GM18508 (cell line): ENCODE measurements at regions not wholly inside any gene's neighbourhood (a gene's known extent, or its start where the extent isn't known, plus 50 kb on each side); places are given as distances from the start of the nearest gene placed in this dataset.
"Not testable (repeated sequence)": the region's sequence is repeated elsewhere in the genome, so short reads cannot be mapped to it uniquely, and the experiment has no call there.

Experiments used
- ATAC-seq: cut with Tn5 transposase; IDR thresholded peaks from one replicate; pipeline ENCODE4 v1.9.1; 2021; ENCODE audit warnings: moderate number of reproducible peaks; ENCODE audit not compliant: insufficient read depth, unreplicated experiment

- ATAC-seq, result not testable (repeated sequence)
These were observed 240.1 kb downstream of the ZNF92 start for GRCh38 chr7:65613644-65614289.

- not testable (repeated sequence) for ATAC-seq
These were observed 242.5 kb downstream of the ZNF92 start for GRCh38 chr7:65616111-65616510.

- ATAC-seq, result not testable (repeated sequence)
These were observed 246.6 kb downstream of the ZNF92 start for GRCh38 chr7:65620216-65620615.

- ATAC-seq, result not testable (repeated sequence)
These were observed 248.0 kb downstream of the ZNF92 start for GRCh38 chr7:65621580-65622201.

- not testable (repeated sequence) for ATAC-seq
These were observed 241.6 kb upstream of the VKORC1L1 start for GRCh38 chr7:65631236-65631635.

- ATAC-seq, result not testable (repeated sequence)
These were observed 239.1 kb upstream of the VKORC1L1 start for GRCh38 chr7:65633587-65634404.

- ATAC-seq, result not testable (repeated sequence)
These were observed 234.0 kb upstream of the VKORC1L1 start for GRCh38 chr7:65638918-65639317.

GRCh38 chr7:65639717-65640116 lies 233.2 kb upstream of the VKORC1L1 start:
- not testable (repeated sequence) for ATAC-seq

GRCh38 chr7:65643498-65643897 lies 229.4 kb upstream of the VKORC1L1 start:
- ATAC-seq, result not testable (repeated sequence)

GRCh38 chr7:65647153-65647964 lies 225.5 kb upstream of the VKORC1L1 start:
- not testable (repeated sequence) for ATAC-seq

GRCh38 chr7:65651174-65651573 lies 221.7 kb upstream of the VKORC1L1 start:
- not testable (repeated sequence) for ATAC-seq

GRCh38 chr7:65651826-65652592 lies 220.9 kb upstream of the VKORC1L1 start:
- not testable (repeated sequence) for ATAC-seq

GRCh38 chr7:65652669-65653068 lies 220.2 kb upstream of the VKORC1L1 start:
- ATAC-seq, result not testable (repeated sequence)

- ATAC-seq, result not testable (repeated sequence)
These were observed 216.2 kb upstream of the VKORC1L1 start for GRCh38 chr7:65656494-65657188.

- not testable (repeated sequence) for ATAC-seq
These were observed 189.5 kb upstream of the VKORC1L1 start for GRCh38 chr7:65683362-65683761.

- ATAC-seq, result not testable (repeated sequence)
These were observed 173.7 kb upstream of the VKORC1L1 start for GRCh38 chr7:65699026-65699714.

GRCh38 chr7:65699715-65700356 lies 173.0 kb upstream of the VKORC1L1 start:
- ATAC-seq, result not testable (repeated sequence)
